ENCODE measurements at regions not wholly inside any gene's neighbourhood (a gene's known extent, or its start where the extent isn't known, plus 50 kb on each side); places are given as distances from the start of the nearest gene placed in this dataset.

DNA sequence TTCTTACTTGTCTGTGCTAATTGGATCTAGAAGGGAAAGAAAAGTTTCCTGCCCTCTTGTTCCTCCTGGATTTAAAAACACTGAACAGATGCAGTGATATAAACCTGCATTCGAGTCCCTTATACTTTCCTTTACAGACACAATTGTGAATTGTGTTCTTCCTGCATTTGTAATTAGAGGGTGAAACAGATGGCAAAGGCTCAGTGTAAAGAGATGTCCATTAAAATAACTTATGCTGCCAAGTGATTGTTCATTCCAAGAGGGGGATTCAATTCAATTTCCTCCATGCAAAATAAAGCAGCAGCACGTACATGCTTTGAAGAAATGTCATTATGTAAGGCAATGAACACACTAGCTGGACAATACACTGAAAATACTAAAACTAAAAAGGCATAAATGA is 248.3 kb upstream of the LRIG3 start:
- DNase-seq (ENCODE audit: low read depth, low spot score) (no peak), ATAC-seq (no peak)
- ChIA-PET CTCF (no interaction called here), POLR2A (no interaction called here)
- Histone ChIP-seq H3K36me3 (ENCODE audit: control insufficient read depth, insufficient read depth, low read length) (no peaks in the 10 kb centered on the region), H3K4me3 (ENCODE audit: low read depth in 2 of 2, low read length in 2 of 2) (no peak overlapping the region), H3K27me3 (ENCODE audit: control insufficient read depth, insufficient read depth, low read length) (no peaks in the 10 kb centered on the region), H3K4me1 (ENCODE audit: control insufficient read depth, insufficient read depth, low read length) (no peaks in the 10 kb centered on the region), H3K9me3 (ENCODE audit: control insufficient read depth, insufficient read depth, low read depth, low read length) (no peaks in the 10 kb centered on the region), H3K27ac (ENCODE audit: low read length) (no peak overlapping the region)
- BruUV-seq (replicated peaks), result no TSS peak
- TF ChIP-seq TCF7L2 (IDR thresholded peaks at IDR 0.05; ENCODE audit: low read depth, low read length) (no peak), SIN3A (IDR thresholded peaks at IDR 0.05; ENCODE audit: borderline replicate concordance, insufficient read depth, low read depth, low read length) (no peak), POLR2AphosphoS5 (IDR thresholded peaks at IDR 0.05; ENCODE audit: low read depth, low read length) (no peak)
- TF ChIP-seq, protein P1, sequence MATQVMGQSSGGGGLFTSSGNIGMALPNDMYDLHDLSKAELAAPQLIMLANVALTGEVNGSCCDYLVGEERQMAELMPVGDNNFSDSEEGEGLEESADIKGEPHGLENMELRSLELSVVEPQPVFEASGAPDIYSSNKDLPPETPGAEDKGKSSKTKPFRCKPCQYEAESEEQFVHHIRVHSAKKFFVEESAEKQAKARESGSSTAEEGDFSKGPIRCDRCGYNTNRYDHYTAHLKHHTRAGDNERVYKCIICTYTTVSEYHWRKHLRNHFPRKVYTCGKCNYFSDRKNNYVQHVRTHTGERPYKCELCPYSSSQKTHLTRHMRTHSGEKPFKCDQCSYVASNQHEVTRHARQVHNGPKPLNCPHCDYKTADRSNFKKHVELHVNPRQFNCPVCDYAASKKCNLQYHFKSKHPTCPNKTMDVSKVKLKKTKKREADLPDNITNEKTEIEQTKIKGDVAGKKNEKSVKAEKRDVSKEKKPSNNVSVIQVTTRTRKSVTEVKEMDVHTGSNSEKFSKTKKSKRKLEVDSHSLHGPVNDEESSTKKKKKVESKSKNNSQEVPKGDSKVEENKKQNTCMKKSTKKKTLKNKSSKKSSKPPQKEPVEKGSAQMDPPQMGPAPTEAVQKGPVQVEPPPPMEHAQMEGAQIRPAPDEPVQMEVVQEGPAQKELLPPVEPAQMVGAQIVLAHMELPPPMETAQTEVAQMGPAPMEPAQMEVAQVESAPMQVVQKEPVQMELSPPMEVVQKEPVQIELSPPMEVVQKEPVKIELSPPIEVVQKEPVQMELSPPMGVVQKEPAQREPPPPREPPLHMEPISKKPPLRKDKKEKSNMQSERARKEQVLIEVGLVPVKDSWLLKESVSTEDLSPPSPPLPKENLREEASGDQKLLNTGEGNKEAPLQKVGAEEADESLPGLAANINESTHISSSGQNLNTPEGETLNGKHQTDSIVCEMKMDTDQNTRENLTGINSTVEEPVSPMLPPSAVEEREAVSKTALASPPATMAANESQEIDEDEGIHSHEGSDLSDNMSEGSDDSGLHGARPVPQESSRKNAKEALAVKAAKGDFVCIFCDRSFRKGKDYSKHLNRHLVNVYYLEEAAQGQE (IDR thresholded peaks at IDR 0.05; ENCODE audit: insufficient read depth in 1 of 2, low read depth in 2 of 2, low read length in 1 of 2), result no peak
- TF ChIP-seq, protein P2, sequence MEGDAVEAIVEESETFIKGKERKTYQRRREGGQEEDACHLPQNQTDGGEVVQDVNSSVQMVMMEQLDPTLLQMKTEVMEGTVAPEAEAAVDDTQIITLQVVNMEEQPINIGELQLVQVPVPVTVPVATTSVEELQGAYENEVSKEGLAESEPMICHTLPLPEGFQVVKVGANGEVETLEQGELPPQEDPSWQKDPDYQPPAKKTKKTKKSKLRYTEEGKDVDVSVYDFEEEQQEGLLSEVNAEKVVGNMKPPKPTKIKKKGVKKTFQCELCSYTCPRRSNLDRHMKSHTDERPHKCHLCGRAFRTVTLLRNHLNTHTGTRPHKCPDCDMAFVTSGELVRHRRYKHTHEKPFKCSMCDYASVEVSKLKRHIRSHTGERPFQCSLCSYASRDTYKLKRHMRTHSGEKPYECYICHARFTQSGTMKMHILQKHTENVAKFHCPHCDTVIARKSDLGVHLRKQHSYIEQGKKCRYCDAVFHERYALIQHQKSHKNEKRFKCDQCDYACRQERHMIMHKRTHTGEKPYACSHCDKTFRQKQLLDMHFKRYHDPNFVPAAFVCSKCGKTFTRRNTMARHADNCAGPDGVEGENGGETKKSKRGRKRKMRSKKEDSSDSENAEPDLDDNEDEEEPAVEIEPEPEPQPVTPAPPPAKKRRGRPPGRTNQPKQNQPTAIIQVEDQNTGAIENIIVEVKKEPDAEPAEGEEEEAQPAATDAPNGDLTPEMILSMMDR (IDR thresholded peaks at IDR 0.05), result no peak
- intact Hi-C loops (cut with micrococcal nuclease; ENCODE audit: unreplicated experiment), result no loop called here
- in situ Hi-C loops (cut with HindIII; ENCODE audit: low pct_unique_long_range_greater_than_20kb, low sequenced_read_pairs), result no loop called here

DNA sequence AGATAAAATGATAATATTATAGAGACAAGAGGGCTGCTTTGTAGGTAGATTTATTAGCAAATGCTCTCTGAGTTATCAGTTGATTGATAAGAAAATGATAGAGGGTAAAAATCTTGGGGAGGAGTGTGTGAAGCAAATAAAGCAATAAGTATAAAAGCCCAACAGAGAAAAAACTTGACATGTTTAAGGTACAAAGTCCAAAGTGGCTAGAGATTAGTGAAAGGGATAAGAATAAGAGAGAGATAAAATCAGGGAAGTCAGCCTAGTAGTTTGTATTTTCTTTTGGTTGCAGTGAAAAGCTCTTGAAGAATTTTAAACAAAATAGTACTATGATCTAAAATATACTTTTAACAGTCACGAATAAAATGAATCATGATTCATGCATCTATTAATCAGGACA is 246.2 kb upstream of the LRIG3 start:
- CTCF ChIA-PET, result no interaction called here
- no TSS peak for BruUV-seq (replicated peaks)
- intact Hi-C loops (cut with micrococcal nuclease; ENCODE audit: unreplicated experiment) (no loop called here), in situ Hi-C loops (cut with HindIII; ENCODE audit: low pct_unique_long_range_greater_than_20kb, low sequenced_read_pairs) (no loop called here)
- Histone ChIP-seq H3K4me3 (ENCODE audit: low read depth in 2 of 2, low read length in 2 of 2) (no peak overlapping the region), H3K27me3 (ENCODE audit: control insufficient read depth, insufficient read depth, low read length) (no peaks in the 10 kb centered on the region), H3K27ac (ENCODE audit: low read length) (no peak overlapping the region), H3K9me3 (ENCODE audit: control insufficient read depth, insufficient read depth, low read depth, low read length) (no peaks in the 10 kb centered on the region), H3K36me3 (ENCODE audit: control insufficient read depth, insufficient read depth, low read length) (no peaks in the 10 kb centered on the region), H3K4me1 (ENCODE audit: control insufficient read depth, insufficient read depth, low read length) (no peaks in the 10 kb centered on the region)
- TF ChIP-seq, protein P1 (IDR thresholded peaks at IDR 0.05; ENCODE audit: insufficient read depth in 1 of 2, low read depth in 2 of 2, low read length in 1 of 2), result no peak
- TF ChIP-seq TCF7L2 (IDR thresholded peaks at IDR 0.05; ENCODE audit: low read depth, low read length) (no peak), SIN3A (IDR thresholded peaks at IDR 0.05; ENCODE audit: borderline replicate concordance, insufficient read depth, low read depth, low read length) (no peak), POLR2AphosphoS5 (IDR thresholded peaks at IDR 0.05; ENCODE audit: low read depth, low read length) (no peak)
- TF ChIP-seq, protein P2 (IDR thresholded peaks at IDR 0.05), result no peak
- ATAC-seq (no peak), DNase-seq (ENCODE audit: low read depth, low spot score) (no peak)
- POLR2A ChIA-PET, result no interaction called here
